GM12892 (cell line): ENCODE measurements at regions not wholly inside any gene's neighbourhood (a gene's known extent, or its start where the extent isn't known, plus 50 kb on each side); places are given as distances from the start of the nearest gene placed in this dataset.

Experiments used
- POLR2A ChIP-seq: IDR thresholded peaks from 2 replicates; pipeline ENCODE4 v1.6.1; 2011; ENCODE audit warnings: low read depth, low read length, control low read depth
- POLR2AphosphoS5 ChIP-seq: IDR thresholded peaks from 2 replicates; pipeline ENCODE4 v1.6.1; 2011; ENCODE audit warnings: low read depth, low read length, control low read depth

GRCh38 chr4:152072001-152072485 is 311.2 kb upstream of the GATB start:
- no peak for TF ChIP-seq POLR2A
- no peak for TF ChIP-seq POLR2AphosphoS5
